ENCODE measurements at regions not wholly inside any gene's neighbourhood (a gene's known extent, or its start where the extent isn't known, plus 50 kb on each side); places are given as distances from the start of the nearest gene placed in this dataset.

DNA sequence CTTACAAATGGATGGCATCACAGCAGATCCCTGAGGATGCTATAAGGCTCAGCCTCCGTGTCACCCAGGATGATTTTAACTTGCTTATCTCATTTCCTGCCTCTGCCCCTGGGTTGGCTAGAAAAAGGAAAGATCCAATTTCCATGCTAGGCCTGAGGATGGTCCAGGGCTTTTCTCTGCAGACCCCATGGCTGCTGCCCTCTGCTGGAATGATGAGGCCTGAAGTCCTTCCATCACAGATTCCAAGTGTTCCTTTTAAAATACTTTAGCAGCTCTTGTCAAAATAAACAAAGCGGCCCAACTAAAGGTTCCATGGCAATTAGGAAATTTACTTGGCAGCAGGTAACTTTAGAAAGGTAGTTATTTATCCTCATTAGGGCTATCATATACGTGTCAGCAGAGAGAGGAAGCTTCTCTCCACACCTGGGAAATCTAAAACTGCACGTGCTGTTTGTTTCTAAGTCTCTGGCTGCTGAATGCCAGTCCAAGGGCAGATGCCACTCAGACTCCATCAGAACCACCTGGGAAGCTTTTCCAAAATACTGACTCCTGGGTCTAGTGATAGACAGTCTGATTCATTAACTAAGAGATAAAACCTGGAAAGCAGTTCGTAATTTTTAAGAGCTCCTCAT lies 401.9 kb upstream of the IL12A start:
- no peaks in the 10 kb centered on the region for H3K9me3 ChIP-seq
- H3K36me3 ChIP-seq = no peaks in the 10 kb centered on the region
- 24 to 32% methylated on average over 5 of the region's 5 CpGs for WGBS, 2 donors
- intact Hi-C loops (cut with DNase I) = no loop called here
- DNase-seq = no peak
- TF ChIP-seq, protein P1, sequence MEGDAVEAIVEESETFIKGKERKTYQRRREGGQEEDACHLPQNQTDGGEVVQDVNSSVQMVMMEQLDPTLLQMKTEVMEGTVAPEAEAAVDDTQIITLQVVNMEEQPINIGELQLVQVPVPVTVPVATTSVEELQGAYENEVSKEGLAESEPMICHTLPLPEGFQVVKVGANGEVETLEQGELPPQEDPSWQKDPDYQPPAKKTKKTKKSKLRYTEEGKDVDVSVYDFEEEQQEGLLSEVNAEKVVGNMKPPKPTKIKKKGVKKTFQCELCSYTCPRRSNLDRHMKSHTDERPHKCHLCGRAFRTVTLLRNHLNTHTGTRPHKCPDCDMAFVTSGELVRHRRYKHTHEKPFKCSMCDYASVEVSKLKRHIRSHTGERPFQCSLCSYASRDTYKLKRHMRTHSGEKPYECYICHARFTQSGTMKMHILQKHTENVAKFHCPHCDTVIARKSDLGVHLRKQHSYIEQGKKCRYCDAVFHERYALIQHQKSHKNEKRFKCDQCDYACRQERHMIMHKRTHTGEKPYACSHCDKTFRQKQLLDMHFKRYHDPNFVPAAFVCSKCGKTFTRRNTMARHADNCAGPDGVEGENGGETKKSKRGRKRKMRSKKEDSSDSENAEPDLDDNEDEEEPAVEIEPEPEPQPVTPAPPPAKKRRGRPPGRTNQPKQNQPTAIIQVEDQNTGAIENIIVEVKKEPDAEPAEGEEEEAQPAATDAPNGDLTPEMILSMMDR (IDR thresholded peaks at IDR 0.05) = no peak
- TF ChIP-seq POLR2A (IDR thresholded peaks at IDR 0.05) (no peak), POLR2AphosphoS5 (IDR thresholded peaks at IDR 0.05) (no peak), EP300 (IDR thresholded peaks at IDR 0.05) (no peak)
- no peaks in the 10 kb centered on the region for H3K27me3 ChIP-seq
- H3K4me3 ChIP-seq = no peak overlapping the region
- H3K4me1 ChIP-seq = peaks cover 0 to 6% (median 0%) of the 10 kb centered on the region in 4 donors
- H3K27ac ChIP-seq = no peak overlapping the region

- Histone ChIP-seq H3K27me3 (no peaks in the 10 kb centered on the region), H3K36me3 (no peaks in the 10 kb centered on the region), H3K4me1 (no peaks in the 10 kb centered on the region), H3K27ac (no peak overlapping the region), H3K4me3 (no peak overlapping the region), H3K9me3 (no peaks in the 10 kb centered on the region)
- intact Hi-C loops (cut with DNase I) = no loop called here
- DNase-seq = no peak
- 27 to 30% methylated on average over 3 of the region's 3 CpGs for WGBS, 2 donors
- TF ChIP-seq, protein P1 (IDR thresholded peaks at IDR 0.05) = no peak
- no peak for TF ChIP-seq POLR2AphosphoS5 (IDR thresholded peaks at IDR 0.05)
- TF ChIP-seq EP300 (IDR thresholded peaks at IDR 0.05) = no peak
- TF ChIP-seq POLR2A (IDR thresholded peaks at IDR 0.05) = no peak
These were observed 394.6 kb upstream of the IL12A start for GRCh38 chr3:159593927-159594605.

- Histone ChIP-seq H3K4me1 (no peaks in the 10 kb centered on the region), H3K4me3 (no peak overlapping the region), H3K9me3 (peaks cover 0 to 13% (median 4%) of the 10 kb centered on the region in 4 donors), H3K27ac (no peak overlapping the region), H3K27me3 (no peaks in the 10 kb centered on the region), H3K36me3 (no peaks in the 10 kb centered on the region)
- DNase-seq = no peak
- TF ChIP-seq EP300 (IDR thresholded peaks at IDR 0.05) (no peak), POLR2AphosphoS5 (IDR thresholded peaks at IDR 0.05) (no peak), POLR2A (IDR thresholded peaks at IDR 0.05) (no peak)
- TF ChIP-seq, protein P1 (IDR thresholded peaks at IDR 0.05) = no peak
- intact Hi-C loops (cut with DNase I) = no loop called here
These were observed 388.3 kb upstream of the IL12A start for GRCh38 chr3:159600291-159600690.

- 72 to 77% methylated on average over 5 of the region's 5 CpGs for WGBS, 2 donors
- no peaks in the 10 kb centered on the region for H3K36me3 ChIP-seq
- no peak for TF ChIP-seq POLR2AphosphoS5 (IDR thresholded peaks at IDR 0.05)
- no peak for TF ChIP-seq POLR2A (IDR thresholded peaks at IDR 0.05)
- TF ChIP-seq EP300 (IDR thresholded peaks at IDR 0.05) = no peak
- intact Hi-C loops (cut with DNase I) = no loop called here
- H3K4me3 ChIP-seq = no peak overlapping the region
- no peak overlapping the region for H3K27ac ChIP-seq
- no peaks in the 10 kb centered on the region for H3K27me3 ChIP-seq
- peaks cover 0 to 13% (median 4%) of the 10 kb centered on the region in 4 donors for H3K9me3 ChIP-seq
- no peak for DNase-seq
- H3K4me1 ChIP-seq = no peaks in the 10 kb centered on the region
These were observed 384.5 kb upstream of the IL12A start for GRCh38 chr3:159604151-159604581.

DNA sequence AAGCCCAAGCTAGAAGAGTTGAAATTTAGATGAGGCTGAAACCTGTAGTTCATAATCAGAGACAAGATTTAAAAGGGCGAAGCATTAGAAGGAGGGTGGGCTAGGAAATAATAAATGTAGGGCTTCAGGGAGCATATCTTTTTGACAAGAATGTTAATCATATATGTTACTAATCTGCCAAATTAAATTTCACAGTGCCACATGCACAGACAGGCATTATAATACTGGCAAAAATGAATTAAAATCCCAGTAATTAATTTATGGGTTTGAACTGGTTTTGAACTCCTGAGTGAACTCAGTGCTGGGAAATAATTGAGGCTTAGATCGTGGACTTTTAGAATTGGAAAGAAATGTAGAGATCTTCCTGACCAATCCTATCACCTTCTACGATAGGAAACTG lies 383.5 kb upstream of the IL12A start:
- 80 to 85% methylated on average over 3 of the region's 3 CpGs for WGBS, 2 donors
- Histone ChIP-seq H3K36me3 (no peaks in the 10 kb centered on the region), H3K27ac (no peak overlapping the region), H3K9me3 (peaks cover 0 to 4% (median under 1%) of the 10 kb centered on the region in 4 donors), H3K4me3 (no peak overlapping the region), H3K4me1 (no peaks in the 10 kb centered on the region), H3K27me3 (no peaks in the 10 kb centered on the region)
- intact Hi-C loops (cut with DNase I) = no loop called here
- TF ChIP-seq POLR2AphosphoS5 (IDR thresholded peaks at IDR 0.05) (no peak), POLR2A (IDR thresholded peaks at IDR 0.05) (no peak), EP300 (IDR thresholded peaks at IDR 0.05) (no peak)
- TF ChIP-seq, protein P1 (IDR thresholded peaks at IDR 0.05) = no peak
- DNase-seq = no peak
